ENCODE measurements at regions not wholly inside any gene's neighbourhood (a gene's known extent, or its start where the extent isn't known, plus 50 kb on each side); places are given as distances from the start of the nearest gene placed in this dataset.

GRCh38 chr20:52306477-52306876 is 114.9 kb upstream of the ZFP64 start:
- TF ChIP-seq CTCF (IDR thresholded peaks at IDR 0.05; ENCODE audit: borderline replicate concordance, extremely low read depth, low read length, poor library complexity, severe bottlenecking): no peak
- no peak for TF ChIP-seq EZH2 (IDR thresholded peaks at IDR 0.05; ENCODE audit: borderline replicate concordance, low read depth, low read length, severe bottlenecking)
